Middle frontal gyrus (tissue), 1 donor: ENCODE measurements at regions not wholly inside any gene's neighbourhood (a gene's known extent, or its start where the extent isn't known, plus 50 kb on each side); places are given as distances from the start of the nearest gene placed in this dataset.

Experiments
- DNase-seq: peaks from one replicate; pipeline ENCODE4 v3.0.0-alpha.2; 2015; ENCODE audit warnings: low spot score; ENCODE audit errors: extremely low spot score

- DNase-seq = no peak
Measured at GRCh38 chr2:198712485-198712884, 745.3 kb downstream of the SATB2 start.

- DNase-seq = no peak
Measured at GRCh38 chr2:198711484-198711883, 746.3 kb downstream of the SATB2 start.

GRCh38 chr2:198710562-198710961 lies 747.2 kb downstream of the SATB2 start:
- no peak for DNase-seq

- no peak for DNase-seq
Measured at GRCh38 chr2:198706476-198707082, 751.2 kb downstream of the SATB2 start.

DNA sequence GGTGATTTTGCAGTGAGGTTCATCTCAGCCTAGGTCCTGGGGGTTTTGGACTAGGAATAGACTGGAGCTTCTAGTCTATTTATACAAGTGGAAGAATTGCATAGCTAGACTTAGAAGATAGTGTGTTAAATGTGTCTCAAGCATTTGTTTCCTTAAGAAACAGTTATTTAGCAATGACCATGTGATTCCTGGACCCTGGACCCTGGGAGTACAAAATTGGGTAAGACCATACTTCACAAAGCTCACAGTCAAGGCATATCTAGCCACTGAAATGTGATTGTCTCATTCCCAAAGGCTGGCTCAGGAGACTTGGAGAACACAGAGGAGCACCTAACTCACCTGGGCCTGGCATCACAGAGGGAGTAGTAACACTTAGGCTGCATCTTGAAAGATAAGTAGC lies 754.5 kb downstream of the SATB2 start:
- DNase-seq = no peak

GRCh38 chr2:198702796-198703195 lies 754.9 kb downstream of the SATB2 start:
- no peak for DNase-seq

- DNase-seq = no peak
Measured at GRCh38 chr2:198701481-198701880, 756.3 kb downstream of the SATB2 start.

DNA sequence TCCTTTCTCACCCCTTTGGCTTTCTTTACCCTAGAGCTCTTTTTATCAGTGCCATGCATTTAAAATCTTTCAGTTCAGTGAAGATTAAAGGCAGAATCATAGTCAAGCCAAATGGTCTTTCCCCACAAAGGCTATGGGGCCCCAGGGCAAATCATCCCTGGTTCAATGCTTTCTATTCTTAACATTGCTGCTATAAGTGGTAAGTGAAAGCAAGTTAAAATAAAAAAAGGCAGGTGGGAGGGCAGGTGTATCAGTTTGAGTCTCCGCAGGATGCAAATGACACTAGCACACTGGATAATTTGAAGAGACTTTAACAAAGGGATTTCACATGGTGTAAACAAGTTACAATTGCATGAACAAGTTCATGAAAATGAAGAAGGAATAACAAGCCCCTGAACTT lies 757.4 kb downstream of the SATB2 start:
- DNase-seq = no peak

DNA sequence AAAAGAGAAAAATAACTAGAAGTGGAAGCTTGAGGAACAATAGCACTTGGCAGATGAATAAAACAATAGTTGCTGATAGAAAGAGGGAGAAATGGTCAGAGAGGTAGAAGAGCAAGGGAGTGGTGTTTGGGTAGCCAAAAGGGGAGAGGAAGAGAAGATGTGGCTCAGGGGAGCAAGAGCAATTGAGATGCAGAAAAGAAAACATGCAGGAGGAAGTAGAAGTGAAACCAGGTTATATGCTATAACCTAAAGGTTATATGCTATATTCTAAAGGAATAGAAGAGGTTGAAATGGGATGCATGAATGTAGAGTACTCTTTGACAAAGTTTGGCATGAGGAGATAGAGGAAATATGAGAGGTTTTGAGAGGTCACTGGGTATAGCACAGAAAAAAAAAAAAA lies 759.5 kb downstream of the SATB2 start:
- no peak for DNase-seq

GRCh38 chr2:198697794-198698193 lies 759.9 kb downstream of the SATB2 start:
- no peak for DNase-seq

GRCh38 chr2:198697218-198697617 lies 760.5 kb downstream of the SATB2 start:
- no peak for DNase-seq

DNA sequence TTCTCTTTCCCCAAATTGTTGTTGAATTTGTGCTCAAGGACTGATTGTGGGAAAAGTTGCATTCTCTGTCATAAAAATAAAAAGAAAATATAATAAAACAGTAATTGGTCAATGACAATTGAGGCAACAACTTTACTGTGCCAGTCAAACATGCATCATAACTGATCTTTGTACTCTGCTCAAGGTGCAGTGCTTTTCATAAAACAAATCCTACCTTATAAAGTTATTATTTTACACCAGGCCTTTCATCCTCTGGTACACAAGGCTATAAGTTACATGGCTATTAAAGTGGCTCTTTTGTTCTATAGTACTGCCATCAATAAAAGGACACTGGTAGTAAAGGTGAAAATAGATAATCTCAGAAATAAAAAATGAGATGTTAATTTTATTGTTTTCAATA lies 761.9 kb downstream of the SATB2 start:
- no peak for DNase-seq

- no peak for DNase-seq
Measured at GRCh38 chr2:198692907-198693510, 764.7 kb downstream of the SATB2 start.

DNA sequence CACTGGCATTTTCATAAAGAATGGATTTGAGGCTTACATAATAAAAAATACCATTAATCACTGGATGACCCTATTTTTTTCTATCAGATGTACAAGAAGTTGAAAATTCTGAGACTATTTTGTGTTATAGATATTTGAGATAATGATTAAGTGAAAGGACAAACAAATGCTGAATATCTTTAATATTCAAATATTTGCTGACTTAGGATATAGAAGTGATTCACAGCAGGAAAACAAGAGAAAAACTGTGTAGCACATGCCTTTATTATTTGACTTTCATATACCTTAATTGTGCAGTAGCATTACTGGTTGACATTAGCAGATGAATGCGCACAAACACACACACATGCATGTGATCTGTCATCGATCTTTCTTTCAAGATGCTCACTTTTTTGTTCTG lies 766.5 kb downstream of the SATB2 start:
- no peak for DNase-seq

- DNase-seq = no peak
Measured at GRCh38 chr2:198664321-198664720, 793.4 kb downstream of the SATB2 start.

DNA sequence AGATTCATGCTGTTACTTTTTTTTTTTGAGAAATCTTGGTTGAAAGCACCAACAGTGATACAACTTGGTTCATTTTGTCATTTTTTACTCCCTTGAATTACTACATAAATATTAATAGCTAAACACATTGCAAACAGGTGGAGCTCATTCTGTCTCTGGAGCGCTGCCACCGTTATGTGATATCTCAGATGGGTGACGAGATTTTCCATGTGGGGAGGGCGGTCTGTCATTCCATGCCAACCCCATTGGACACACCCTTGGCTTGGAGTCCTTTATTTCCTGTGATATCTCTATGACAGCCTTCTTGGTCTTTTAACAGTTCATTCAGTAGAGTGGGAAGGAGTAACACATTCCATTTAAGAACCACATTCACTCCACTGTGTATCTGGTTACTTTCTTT lies 794.8 kb downstream of the SATB2 start:
- no peak for DNase-seq

- DNase-seq = no peak
Measured at GRCh38 chr2:198660501-198660900, 797.2 kb downstream of the SATB2 start.

- DNase-seq = no peak
Measured at GRCh38 chr2:198659096-198659870, 798.5 kb downstream of the SATB2 start.

DNA sequence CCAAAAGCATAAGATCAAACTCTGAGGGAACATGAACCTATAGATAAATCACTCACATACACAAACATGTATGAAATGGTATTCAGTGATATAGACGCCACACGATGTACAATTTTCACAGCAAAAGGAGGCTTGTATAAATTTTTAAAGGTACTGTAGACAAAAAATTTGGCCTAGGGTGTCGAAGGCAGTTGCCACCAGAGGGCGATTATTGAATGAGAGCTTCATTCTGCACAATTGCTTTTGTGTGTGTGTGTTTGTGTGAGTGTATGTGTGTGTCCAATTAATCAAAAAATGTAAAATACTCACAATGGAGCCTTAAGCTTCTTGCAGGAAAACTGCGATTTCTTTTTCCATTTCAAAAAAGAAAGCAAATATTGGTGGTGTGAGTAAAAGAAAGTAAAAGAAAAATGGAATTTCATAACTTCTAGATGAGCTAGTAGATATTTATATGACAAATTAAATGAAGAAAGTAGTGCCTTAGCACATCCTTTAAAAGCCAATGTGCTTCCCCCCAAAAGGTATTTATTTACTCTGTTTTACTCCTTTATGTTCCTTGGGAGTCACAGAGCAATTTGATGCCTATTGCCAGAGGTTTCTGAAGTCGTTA lies 800.1 kb downstream of the SATB2 start:
- DNase-seq = no peak

- DNase-seq = no peak
Measured at GRCh38 chr2:198656869-198657268, 800.9 kb downstream of the SATB2 start.

GRCh38 chr2:198654646-198655045 lies 803.1 kb downstream of the SATB2 start:
- no peak for DNase-seq

GRCh38 chr2:198653311-198653710 lies 804.4 kb downstream of the SATB2 start:
- no peak for DNase-seq
